GM10266 (cell line): ENCODE measurements at regions not wholly inside any gene's neighbourhood (a gene's known extent, or its start where the extent isn't known, plus 50 kb on each side); places are given as distances from the start of the nearest gene placed in this dataset.
"Not testable (repeated sequence)": the region's sequence is repeated elsewhere in the genome, so short reads cannot be mapped to it uniquely, and the experiment has no call there.

Source experiments
- DNase-seq: peaks from one replicate; pipeline ENCODE4 v3.0.0; 2012; ENCODE audit errors: extremely low spot score
- CTCF ChIP-seq: IDR thresholded peaks from 2 replicates; pipeline ENCODE4 v1.5.1; 2012; ENCODE audit warnings: mild to moderate bottlenecking, low read depth; ENCODE audit not compliant: control insufficient read depth, insufficient read depth; ENCODE audit errors: missing control alignments

GRCh38 chrX:108947205-108947604 is 210.8 kb upstream of the IRS4 start:
- TF ChIP-seq CTCF, result no peak
- no peak for DNase-seq

GRCh38 chrX:108946531-108946930 is 210.2 kb upstream of the IRS4 start:
- DNase-seq, result no peak
- TF ChIP-seq CTCF, result no peak

- no peak for TF ChIP-seq CTCF
- no peak for DNase-seq
Observed at GRCh38 chrX:108945883-108946523, 209.6 kb upstream of the IRS4 start.

- TF ChIP-seq CTCF, result no peak
Observed at GRCh38 chrX:108914791-108915190, 178.4 kb upstream of the IRS4 start.

GRCh38 chrX:108903831-108904230 is 167.5 kb upstream of the IRS4 start:
- DNase-seq, result not testable (repeated sequence)

More at GRCh38 chrX:108914791-108915190, 178.4 kb upstream of the IRS4 start:
- no peak for DNase-seq

GRCh38 chrX:108900333-108900732 is 164.0 kb upstream of the IRS4 start:
- no peak for TF ChIP-seq CTCF
- DNase-seq, result no peak

GRCh38 chrX:108896349-108896748 is 160.0 kb upstream of the IRS4 start:
- DNase-seq, result not testable (repeated sequence)

- DNase-seq, result no peak
- no peak for TF ChIP-seq CTCF
Observed at GRCh38 chrX:108892501-108892900, 156.1 kb upstream of the IRS4 start.
